ENCODE measurements at regions not wholly inside any gene's neighbourhood (a gene's known extent, or its start where the extent isn't known, plus 50 kb on each side); places are given as distances from the start of the nearest gene placed in this dataset.

DNA sequence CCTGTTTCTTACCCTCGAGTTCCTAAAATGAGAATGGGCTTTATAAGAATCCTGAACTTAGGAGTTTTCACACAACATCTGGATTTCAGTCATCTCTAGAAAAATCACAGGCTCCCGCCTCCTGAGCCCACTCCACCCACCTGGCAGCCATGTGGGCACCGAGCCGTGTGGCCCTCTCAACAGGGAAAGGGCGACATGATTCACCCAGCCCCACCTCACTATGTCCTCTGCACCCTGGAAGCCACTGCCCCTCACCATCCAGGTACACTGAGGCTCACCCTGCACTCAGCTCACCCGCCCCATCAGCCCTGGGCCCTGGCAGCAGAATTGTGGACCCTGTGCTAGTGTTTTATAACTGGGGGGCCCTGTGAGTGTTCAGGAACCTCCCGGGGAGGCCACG is 101.5 kb downstream of the SHANK2 start:
- Histone ChIP-seq H3K9me3 (ENCODE audit: insufficient read depth in 2 of 2, low read depth in 1 of 2, low read length in 1 of 2) (no peaks in the 10 kb centered on the region), H4K8ac (ENCODE audit: extremely low read depth, insufficient read depth, low read length) (peak overlapping the region; percentile 11; the same call in 1 of the 2 replicates), H3K23me2 (ENCODE audit: low read depth, low read length) (no peaks in the 10 kb centered on the region), H4K91ac (replicated peaks; ENCODE audit: insufficient read length, low read length) (no peak overlapping the region), H3K23ac (ENCODE audit: insufficient read length) (no peak overlapping the region), H3K27me3 (replicated peaks in 1 of 4; ENCODE audit: control insufficient read depth in 3 of 4, extremely low read depth in 1 of 4, insufficient read depth in 3 of 4, low read length in 3 of 4) (no peaks in the 10 kb centered on the region), H3K27ac (ENCODE audit: low read depth, low read length) (no peak overlapping the region), H2AFZ (ENCODE audit: low read length) (no peak overlapping the region), H3K4me2 (ENCODE audit: insufficient read depth in 1 of 2, low read depth in 2 of 2, low read length in 2 of 2) (no peak overlapping the region), H2BK120ac (replicated peaks; ENCODE audit: low read depth, low read length) (no peak overlapping the region), H2BK5ac (ENCODE audit: low read depth, low read length) (no peak overlapping the region), H3K4ac (replicated peaks; ENCODE audit: insufficient read length, low read depth, low read length) (no peak overlapping the region), H3K79me2 (ENCODE audit: control insufficient read depth in 1 of 2, insufficient read depth in 2 of 2, low read length in 2 of 2) (peaks cover 0 to 3% of the 10 kb centered on the region in 2 experiments; a peak in 2 of 4 replicates), H3K9ac (replicated peaks in 1 of 4; ENCODE audit: extremely low read depth in 1 of 4, low read depth in 3 of 4, low read length in 3 of 4) (no peak overlapping the region), H3K56ac (replicated peaks; ENCODE audit: insufficient read length, low read depth, low read length) (no peak overlapping the region), H2BK12ac (ENCODE audit: low read depth, low read length) (no peak overlapping the region), H3K4me3 (ENCODE audit: extremely low read depth in 1 of 4, insufficient read depth in 2 of 4, low read depth in 3 of 4, low read length in 4 of 4) (no peak overlapping the region), H3K14ac (ENCODE audit: insufficient read length) (no peak overlapping the region), H3K18ac (ENCODE audit: extremely low read depth, low read length) (no peak overlapping the region), H2BK20ac (ENCODE audit: low read length) (no peak overlapping the region), H3K79me1 (ENCODE audit: low read depth, low read length) (0 out of 2 replicates have a peak, but pooled peaks cover under 1% of the 10 kb centered on the region), H4K5ac (ENCODE audit: insufficient read length, low read depth, low read length) (no peak overlapping the region), H2BK15ac (ENCODE audit: low read length) (no peak overlapping the region), H2AK5ac (ENCODE audit: low read depth, low read length) (no peak overlapping the region), H4K20me1 (replicated peaks in 1 of 2; ENCODE audit: control insufficient read depth in 1 of 2, insufficient read depth in 2 of 2, low read length in 2 of 2) (peaks cover 5 to 9% of the 10 kb centered on the region in 2 experiments), H3K36me3 (ENCODE audit: control insufficient read depth in 2 of 4, insufficient read depth in 4 of 4, low read length in 3 of 4) (peaks cover 0 to 4% (median 0%) of the 10 kb centered on the region in 4 experiments; a peak in 1 of 8 replicates), H3K4me1 (replicated peaks in 1 of 4; ENCODE audit: control insufficient read depth in 3 of 4, insufficient read depth in 4 of 4, low read length in 3 of 4) (peaks cover 0 to 11% (median 4%) of the 10 kb centered on the region in 4 experiments; a peak in 4 of 7 replicates)
- POLR2A ChIA-PET (ENCODE audit: partially characterized antibody) = interaction anchor here (1.2 kb wide), 1 partner anchor 46 kb away, joined by 4 read pairs; no protein-coding TSS in a partner anchor
- FAIRE-seq (no peak), DNase-seq (ENCODE audit: low read depth in 1 of 2, low spot score in 2 of 2) (no peak)
- 94% methylated on average over 8 of the region's 8 CpGs; no CpG with 5 or more reads in 1 of the 2 experiments for WGBS, 2 experiments (ENCODE audit: extremely low coverage in 1 of 2, insufficient coverage in 1 of 2, insufficient read length in 1 of 2, insufficient replicate concordance in 2 of 2, low coverage in 1 of 2, low lambda C conversion rate in 2 of 2, missing lambda C conversion rate in 1 of 2)
- no peak for TF ChIP-seq POLR2AphosphoS5 (IDR thresholded peaks at IDR 0.05; ENCODE audit: low read depth, low read length)
- no peak for TF ChIP-seq RFX5 (IDR thresholded peaks at IDR 0.05; ENCODE audit: borderline replicate concordance, low read depth, low read length)
- no peak for TF ChIP-seq RXRA (IDR thresholded peaks at IDR 0.05; ENCODE audit: insufficient read depth, low read depth, low read length)
- TF ChIP-seq ZNF274 (IDR thresholded peaks at IDR 0.05; ENCODE audit: borderline replicate concordance, extremely low read depth, low read length) = no peak
- TF ChIP-seq SIX5 (IDR thresholded peaks at IDR 0.05; ENCODE audit: low read depth, low read length) = no peak
- TF ChIP-seq CBX5 (IDR thresholded peaks at IDR 0.05; ENCODE audit: low read depth, low read length) = no peak
- CTCF ChIA-PET (ENCODE audit: partially characterized antibody) = interaction anchor here (0.9 to 1.5 kb wide), 2 partner anchors 95 to 101 kb away, joined by 3 to 5 read pairs; no protein-coding TSS in a partner anchor

Measured in H1 (cell line).